SK-N-SH (cell line): ENCODE measurements at regions not wholly inside any gene's neighbourhood (a gene's known extent, or its start where the extent isn't known, plus 50 kb on each side); places are given as distances from the start of the nearest gene placed in this dataset.

ENCODE experiments used
- CTCF ChIA-PET: fragments of 300-600, 350-600 bp; formaldehyde crosslinking; extraction: SDS; loops from one replicate; lab custom pipeline; 2021; lab: Yijun Ruan, JAX
- POLR2A ChIA-PET: fragments of 350-600 bp; sonication (Branson Sonifier 250); formaldehyde crosslinking; extraction: SDS; loops from one replicate; lab custom pipeline; 2020; ENCODE audit warnings: antibody characterized with exemption, inconsistent platforms; lab: Yijun Ruan, JAX
- DNase-seq: peaks from one replicate; pipeline ENCODE4 v3.0.0; 2012
- H2AFZ ChIP-seq: fragments of 200-600 bp; sonication (generic); 2 replicates; pipeline ENCODE4 v1.8.1; 2016; ENCODE audit warnings: antibody characterized with exemption, mild to moderate bottlenecking, low read depth
- H3F3A ChIP-seq: fragments of 200-600 bp; sonication (generic); replicated peaks from 2 replicates; pipeline ENCODE3; 2016; ENCODE audit warnings: antibody characterized with exemption, mild to moderate bottlenecking; ENCODE audit not compliant: insufficient read depth
- H3K27ac ChIP-seq, 2 experiments: fragments of 200-500 bp in 1 of 2; fragments of 200-600 bp in 1 of 2; sonication (Bioruptor generic) in 1 of 2; sonication (generic), shearing (Covaris generic) in 1 of 2; 2 replicates each; pipeline versions ENCODE4 v1.5.1 to v1.6.1; 2014 to 2016; ENCODE audit warnings: low read depth in 2 of 2, inconsistent platforms in 1 of 2, low read length in 1 of 2, mild to moderate bottlenecking in 1 of 2, mixed read lengths in 1 of 2
- H3K27me3 ChIP-seq: fragments of 200-600 bp; sonication (generic), shearing (Covaris generic); 2 replicates; pipeline ENCODE4 v1.6.1; 2016; ENCODE audit warnings: mixed run types; ENCODE audit not compliant: insufficient read depth
- H3K36me3 ChIP-seq, 2 experiments: fragments of 200-500 bp in 1 of 2; fragments of 200-600 bp in 1 of 2; sonication (Bioruptor generic) in 1 of 2; sonication (generic) in 1 of 2; replicated peaks in 1 of 2; 2 replicates each; pipeline versions ENCODE3 to v1.5.1; 2014 to 2016; ENCODE audit warnings: low read length in 1 of 2, mild to moderate bottlenecking in 1 of 2; ENCODE audit not compliant: insufficient read depth in 2 of 2, control insufficient read depth in 1 of 2
- H3K4me1 ChIP-seq, 2 experiments: fragments of 200-500 bp in 1 of 2; fragments of 200-600 bp in 1 of 2; sonication (Bioruptor generic) in 1 of 2; sonication (generic), shearing (Covaris generic) in 1 of 2; 2 replicates each; pipeline versions ENCODE4 v1.5.1 to v1.6.1; 2014 to 2016; ENCODE audit warnings: low read depth in 1 of 2, low read length in 1 of 2, mixed run types in 1 of 2; ENCODE audit not compliant: insufficient read depth in 2 of 2, control insufficient read depth in 1 of 2
- H3K4me2 ChIP-seq: fragments of 200-600 bp; sonication (generic), shearing (Covaris generic); 2 replicates; pipeline ENCODE4 v1.6.1; 2017; ENCODE audit warnings: mixed run types
- H3K4me3 ChIP-seq, 2 experiments: fragments of 200-500 bp in 1 of 2; fragments of 200-600 bp in 1 of 2; sonication (Bioruptor generic) in 1 of 2; sonication (generic), shearing (Covaris generic) in 1 of 2; 2 replicates each; pipeline versions ENCODE4 v1.5.1 to v1.8.1; 2014 to 2016; ENCODE audit warnings: low read depth in 2 of 2, inconsistent platforms in 1 of 2, low read length in 1 of 2, mild to moderate bottlenecking in 1 of 2, mixed read lengths in 1 of 2, moderate library complexity in 1 of 2
- H3K79me2 ChIP-seq: fragments of 200-600 bp; sonication (generic); 2 replicates; pipeline ENCODE4 v1.8.1; 2017; ENCODE audit warnings: mild to moderate bottlenecking; ENCODE audit not compliant: insufficient read depth
- H3K9ac ChIP-seq: fragments of 200-600 bp; sonication (generic); 2 replicates; pipeline ENCODE4 v1.6.1; 2017; ENCODE audit warnings: mixed run types
- H3K9me2 ChIP-seq: fragments of 200-600 bp; sonication (generic); 2 replicates; pipeline ENCODE4 v1.6.1; 2017; ENCODE audit warnings: mixed run types
- H3K9me3 ChIP-seq: fragments of 200-600 bp; sonication (generic); 2 replicates; pipeline ENCODE4 v1.6.1; 2017; ENCODE audit warnings: mixed run types, mild to moderate bottlenecking, moderate library complexity
- H4K20me1 ChIP-seq: fragments of 200-600 bp; sonication (generic); 2 replicates; pipeline ENCODE4 v1.6.1; 2017; ENCODE audit warnings: mild to moderate bottlenecking, mixed run types; ENCODE audit not compliant: insufficient read depth
- CHD2 ChIP-seq: fragments of 150-350 bp; IDR thresholded peaks from 2 replicates; pipeline ENCODE4 v1.6.1; 2018; ENCODE audit warnings: low read length; ENCODE audit not compliant: partially characterized antibody
- ELF1 ChIP-seq: IDR thresholded peaks from 2 replicates; pipeline ENCODE4 v1.4.0; 2012
- EP300 ChIP-seq, 2 experiments: IDR thresholded peaks; 2 replicates each; pipeline versions ENCODE4 v1.4.0 to v1.6.1; 2012; ENCODE audit warnings: borderline replicate concordance in 1 of 2, low read depth in 1 of 2, low read length in 1 of 2
- FOSL2 ChIP-seq: IDR thresholded peaks from 2 replicates; pipeline ENCODE4 v1.4.0; 2012; ENCODE audit warnings: low read depth, mild to moderate bottlenecking, moderate library complexity, borderline replicate concordance
- GABPA ChIP-seq: IDR thresholded peaks from 2 replicates; pipeline ENCODE4 v1.4.0; 2012; ENCODE audit warnings: low read depth, mild to moderate bottlenecking
- MXI1 ChIP-seq: IDR thresholded peaks from 2 replicates; pipeline ENCODE4 v1.6.1; 2012; ENCODE audit warnings: mild to moderate bottlenecking, low read depth, low read length, improper control_type of control experiment
- NFIC ChIP-seq: IDR thresholded peaks from 2 replicates; pipeline ENCODE4 v1.4.0; 2012; ENCODE audit warnings: borderline replicate concordance
- NRF1 ChIP-seq: IDR thresholded peaks from 2 replicates; pipeline ENCODE4 v1.6.1; 2012; ENCODE audit warnings: low read depth, mild to moderate bottlenecking, low read length
- RAD21 ChIP-seq: IDR thresholded peaks from 2 replicates; pipeline ENCODE4 v1.6.1; 2012; ENCODE audit warnings: mild to moderate bottlenecking, low read length
- RCOR1 ChIP-seq: fragments of 150-350 bp; IDR thresholded peaks from 2 replicates; pipeline ENCODE4 v1.6.1; 2017; ENCODE audit warnings: antibody characterized with exemption, low read length
- RXRA ChIP-seq: IDR thresholded peaks from 2 replicates; pipeline ENCODE4 v1.4.0; 2012; ENCODE audit warnings: low read depth, mild to moderate bottlenecking, borderline replicate concordance
- TAF1 ChIP-seq: IDR thresholded peaks from 2 replicates; pipeline ENCODE4 v1.6.1; 2012; ENCODE audit warnings: low read depth, mild to moderate bottlenecking, low read length, moderate library complexity, borderline replicate concordance
- TCF12 ChIP-seq: IDR thresholded peaks from 2 replicates; pipeline ENCODE4 v1.4.0; 2012
- YY1 ChIP-seq: IDR thresholded peaks from 2 replicates; pipeline ENCODE4 v1.4.0; 2012; ENCODE audit warnings: low read depth, mild to moderate bottlenecking
- WGBS: methylation state at CpG from one replicate; pipeline ENCODE4 v1.1.6; 2017; ENCODE audit warnings: low lambda C conversion rate; 5-methylcytosine and 5-hydroxymethylcytosine counted together
- TF ChIP-seq, protein P1 (sequence below): IDR thresholded peaks from 2 replicates; pipeline ENCODE4 v1.4.0; 2012; ENCODE audit warnings: low read depth, borderline replicate concordance
- TF ChIP-seq, protein P2 (sequence below): fragments of 150-350 bp; IDR thresholded peaks from 2 replicates; pipeline ENCODE4 v1.6.1; 2016; ENCODE audit warnings: mild to moderate bottlenecking, low read depth, low read length
- TF ChIP-seq, protein P3 (sequence below): IDR thresholded peaks from 2 replicates; pipeline ENCODE4 v1.4.0; 2012; ENCODE audit warnings: low read depth, borderline replicate concordance
- TF ChIP-seq, protein P4 (sequence below): IDR thresholded peaks from 2 replicates; pipeline ENCODE4 v1.4.0; 2012; ENCODE audit warnings: low read depth
- TF ChIP-seq, protein P5 (sequence below): IDR thresholded peaks from 2 replicates; pipeline ENCODE4; 2012

DNA sequence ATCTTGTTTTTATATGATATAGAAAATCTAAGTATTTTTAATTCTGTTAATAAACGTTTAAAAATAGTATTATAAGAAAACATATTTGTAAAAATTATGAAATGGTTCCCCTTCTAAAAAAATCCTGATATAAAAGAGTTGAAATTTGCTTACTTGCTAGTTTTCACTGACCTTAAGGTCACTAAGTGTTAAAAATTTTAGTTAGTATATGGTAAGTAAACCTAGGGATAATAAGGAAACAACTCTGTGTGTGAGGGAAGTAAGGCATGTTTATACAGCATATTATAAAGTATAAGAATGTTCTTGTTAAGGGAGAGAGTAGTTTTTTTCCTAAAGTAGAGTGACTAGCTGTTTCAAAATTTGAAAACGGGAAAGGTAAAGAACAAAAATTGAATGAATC is 130.9 kb upstream of the LYPLAL1 start:
- no peaks in the 10 kb centered on the region for H3K27me3 ChIP-seq
- no peaks in the 10 kb centered on the region for H3K36me3 ChIP-seq
- no peaks in the 10 kb centered on the region for H3K9me2 ChIP-seq
- no peak overlapping the region for H3K27ac ChIP-seq
- no peak overlapping the region for H3K4me3 ChIP-seq
- H3K4me1 ChIP-seq, result no peaks in the 10 kb centered on the region; a peak in 1 of 4 replicates
- WGBS, result 47% methylated on average over 2 of the region's 2 CpGs
- TF ChIP-seq NFIC, result no peak
- TF ChIP-seq MXI1, result no peak
- TF ChIP-seq, protein P1, sequence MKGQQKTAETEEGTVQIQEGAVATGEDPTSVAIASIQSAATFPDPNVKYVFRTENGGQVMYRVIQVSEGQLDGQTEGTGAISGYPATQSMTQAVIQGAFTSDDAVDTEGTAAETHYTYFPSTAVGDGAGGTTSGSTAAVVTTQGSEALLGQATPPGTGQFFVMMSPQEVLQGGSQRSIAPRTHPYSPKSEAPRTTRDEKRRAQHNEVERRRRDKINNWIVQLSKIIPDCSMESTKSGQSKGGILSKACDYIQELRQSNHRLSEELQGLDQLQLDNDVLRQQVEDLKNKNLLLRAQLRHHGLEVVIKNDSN, result no peak
- no peak for TF ChIP-seq RXRA
- no peak for TF ChIP-seq FOSL2
- TF ChIP-seq, all 33 proteins: peak for 0
- no peaks in the 10 kb centered on the region for H3K79me2 ChIP-seq
- H4K20me1 ChIP-seq, result no peaks in the 10 kb centered on the region
- H2AFZ ChIP-seq, result no peak overlapping the region
- H3K9ac ChIP-seq, result no peak overlapping the region
- H3K9me3 ChIP-seq, result peaks cover 5% of the 10 kb centered on the region; the same call in 1 of the 2 replicates
- CTCF ChIA-PET, result interaction anchor here (0.6 kb wide), 1 partner anchor 9 kb away, joined by 3 read pairs; no protein-coding TSS in a partner anchor
- POLR2A ChIA-PET, result no interaction called here
- H3F3A ChIP-seq, result no peaks in the 10 kb centered on the region
- no peak for DNase-seq
- H3K4me2 ChIP-seq, result no peak overlapping the region

DNA sequence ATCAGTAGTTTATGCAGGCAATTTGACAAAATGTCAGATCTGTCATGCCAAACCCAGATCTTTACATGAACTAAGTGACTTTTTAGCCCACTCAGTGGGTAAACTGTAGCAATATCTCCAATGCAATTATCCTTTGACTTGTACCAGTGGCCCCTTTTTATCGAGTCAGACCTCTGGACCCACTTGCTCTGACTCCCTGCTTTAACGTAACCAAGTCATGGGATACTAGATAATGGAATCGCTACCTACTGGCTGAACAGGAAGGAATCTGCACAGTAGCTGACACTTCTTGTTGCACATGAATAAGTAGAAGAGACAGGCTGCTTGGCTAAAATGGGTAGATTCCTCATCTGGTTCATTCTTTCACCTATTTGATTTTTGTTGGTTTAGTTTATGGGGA is 128.4 kb upstream of the LYPLAL1 start:
- H2AFZ ChIP-seq, result no peak overlapping the region
- ChIA-PET POLR2A (no interaction called here), CTCF (no interaction called here)
- H3K4me3 ChIP-seq, result no peak overlapping the region
- no peaks in the 10 kb centered on the region for H3K36me3 ChIP-seq
- no peak overlapping the region for H3K4me2 ChIP-seq
- no peaks in the 10 kb centered on the region for H3K79me2 ChIP-seq
- TF ChIP-seq RAD21, result no peak
- TF ChIP-seq, protein P2, sequence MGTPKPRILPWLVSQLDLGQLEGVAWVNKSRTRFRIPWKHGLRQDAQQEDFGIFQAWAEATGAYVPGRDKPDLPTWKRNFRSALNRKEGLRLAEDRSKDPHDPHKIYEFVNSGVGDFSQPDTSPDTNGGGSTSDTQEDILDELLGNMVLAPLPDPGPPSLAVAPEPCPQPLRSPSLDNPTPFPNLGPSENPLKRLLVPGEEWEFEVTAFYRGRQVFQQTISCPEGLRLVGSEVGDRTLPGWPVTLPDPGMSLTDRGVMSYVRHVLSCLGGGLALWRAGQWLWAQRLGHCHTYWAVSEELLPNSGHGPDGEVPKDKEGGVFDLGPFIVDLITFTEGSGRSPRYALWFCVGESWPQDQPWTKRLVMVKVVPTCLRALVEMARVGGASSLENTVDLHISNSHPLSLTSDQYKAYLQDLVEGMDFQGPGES, result no peak
- no peak for TF ChIP-seq TAF1
- TF ChIP-seq RCOR1, result no peak
- no peak for TF ChIP-seq ELF1
- TF ChIP-seq, protein P3, sequence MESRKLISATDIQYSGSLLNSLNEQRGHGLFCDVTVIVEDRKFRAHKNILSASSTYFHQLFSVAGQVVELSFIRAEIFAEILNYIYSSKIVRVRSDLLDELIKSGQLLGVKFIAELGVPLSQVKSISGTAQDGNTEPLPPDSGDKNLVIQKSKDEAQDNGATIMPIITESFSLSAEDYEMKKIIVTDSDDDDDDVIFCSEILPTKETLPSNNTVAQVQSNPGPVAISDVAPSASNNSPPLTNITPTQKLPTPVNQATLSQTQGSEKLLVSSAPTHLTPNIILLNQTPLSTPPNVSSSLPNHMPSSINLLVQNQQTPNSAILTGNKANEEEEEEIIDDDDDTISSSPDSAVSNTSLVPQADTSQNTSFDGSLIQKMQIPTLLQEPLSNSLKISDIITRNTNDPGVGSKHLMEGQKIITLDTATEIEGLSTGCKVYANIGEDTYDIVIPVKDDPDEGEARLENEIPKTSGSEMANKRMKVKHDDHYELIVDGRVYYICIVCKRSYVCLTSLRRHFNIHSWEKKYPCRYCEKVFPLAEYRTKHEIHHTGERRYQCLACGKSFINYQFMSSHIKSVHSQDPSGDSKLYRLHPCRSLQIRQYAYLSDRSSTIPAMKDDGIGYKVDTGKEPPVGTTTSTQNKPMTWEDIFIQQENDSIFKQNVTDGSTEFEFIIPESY, result no peak
- TF ChIP-seq EP300 (IDR thresholded peaks at IDR 0.05; ENCODE audit: borderline replicate concordance in 1 of 2, low read depth in 1 of 2, low read length in 1 of 2), result no peak
- no peak for TF ChIP-seq YY1
- TF ChIP-seq MXI1, result no peak
- TF ChIP-seq, protein P4, sequence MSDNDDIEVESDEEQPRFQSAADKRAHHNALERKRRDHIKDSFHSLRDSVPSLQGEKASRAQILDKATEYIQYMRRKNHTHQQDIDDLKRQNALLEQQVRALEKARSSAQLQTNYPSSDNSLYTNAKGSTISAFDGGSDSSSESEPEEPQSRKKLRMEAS, result no peak
- TF ChIP-seq GABPA, result no peak
- TF ChIP-seq RXRA, result no peak
- TF ChIP-seq NRF1, result no peak
- TF ChIP-seq, protein P5, sequence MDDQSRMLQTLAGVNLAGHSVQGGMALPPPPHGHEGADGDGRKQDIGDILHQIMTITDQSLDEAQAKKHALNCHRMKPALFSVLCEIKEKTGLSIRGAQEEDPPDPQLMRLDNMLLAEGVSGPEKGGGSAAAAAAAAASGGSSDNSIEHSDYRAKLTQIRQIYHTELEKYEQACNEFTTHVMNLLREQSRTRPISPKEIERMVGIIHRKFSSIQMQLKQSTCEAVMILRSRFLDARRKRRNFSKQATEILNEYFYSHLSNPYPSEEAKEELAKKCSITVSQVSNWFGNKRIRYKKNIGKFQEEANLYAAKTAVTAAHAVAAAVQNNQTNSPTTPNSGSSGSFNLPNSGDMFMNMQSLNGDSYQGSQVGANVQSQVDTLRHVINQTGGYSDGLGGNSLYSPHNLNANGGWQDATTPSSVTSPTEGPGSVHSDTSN, result no peak
- TF ChIP-seq CHD2, result no peak
- no peak for TF ChIP-seq TCF12
- TF ChIP-seq NFIC, result no peak
- peaks cover 5% of the 10 kb centered on the region; the same call in 1 of the 2 replicates for H3K9me3 ChIP-seq
- no peaks in the 10 kb centered on the region for H4K20me1 ChIP-seq
- H3K4me1 ChIP-seq, result no peaks in the 10 kb centered on the region; a peak in 1 of 4 replicates
- 88% methylated on average over 3 of the region's 3 CpGs for WGBS
- no peak overlapping the region for H3K27ac ChIP-seq
- H3K9ac ChIP-seq, result no peak overlapping the region
- no peaks in the 10 kb centered on the region for H3K9me2 ChIP-seq
- H3F3A ChIP-seq, result no peaks in the 10 kb centered on the region
- DNase-seq, result no peak
- no peaks in the 10 kb centered on the region for H3K27me3 ChIP-seq
